Activated naive CD4-positive, alpha-beta T cell treated with anti-CD3 and anti-CD28 coated beads for 36 hours (primary cell): ENCODE measurements at regions not wholly inside any gene's neighbourhood (a gene's known extent, or its start where the extent isn't known, plus 50 kb on each side); places are given as distances from the start of the nearest gene placed in this dataset.

Experiments
- CTCF ChIA-PET: fragments of 350-600 bp; sonication (Branson Sonifier 250); formaldehyde crosslinking; loops from one replicate; lab custom pipeline; 2021; ENCODE audit warnings: antibody characterized with exemption; lab: Charles Lee
- DNase-seq: peaks from one replicate; pipeline ENCODE4 v3.0.0-alpha.2; 2020
- H3K27ac Mint-ChIP-seq: one replicate; pipeline ENCODE4 v1.8.0; 2021; ENCODE audit warnings: mild to moderate bottlenecking, mixed read lengths
- H3K27me3 Mint-ChIP-seq: one replicate; pipeline ENCODE4 v1.8.0; 2021; ENCODE audit warnings: low read depth, mixed read lengths
- H3K36me3 Mint-ChIP-seq: one replicate; pipeline ENCODE4 v1.8.0; 2021; ENCODE audit warnings: low read depth, mixed read lengths
- H3K4me1 Mint-ChIP-seq: one replicate; pipeline ENCODE4 v1.8.0; 2021; ENCODE audit warnings: low read depth, mixed read lengths
- H3K4me3 Mint-ChIP-seq: one replicate; pipeline ENCODE4 v1.8.0; 2021; ENCODE audit warnings: mild to moderate bottlenecking, moderate library complexity, mixed read lengths
- H3K9me3 Mint-ChIP-seq: one replicate; pipeline ENCODE4 v1.8.0; 2021; ENCODE audit warnings: mixed read lengths
- intact Hi-C: fragments of 100-400 bp; cut with micrococcal nuclease; formaldehyde crosslinking; loops from one replicate; pipeline ENCODE4 v1.15.1; 2023

DNA sequence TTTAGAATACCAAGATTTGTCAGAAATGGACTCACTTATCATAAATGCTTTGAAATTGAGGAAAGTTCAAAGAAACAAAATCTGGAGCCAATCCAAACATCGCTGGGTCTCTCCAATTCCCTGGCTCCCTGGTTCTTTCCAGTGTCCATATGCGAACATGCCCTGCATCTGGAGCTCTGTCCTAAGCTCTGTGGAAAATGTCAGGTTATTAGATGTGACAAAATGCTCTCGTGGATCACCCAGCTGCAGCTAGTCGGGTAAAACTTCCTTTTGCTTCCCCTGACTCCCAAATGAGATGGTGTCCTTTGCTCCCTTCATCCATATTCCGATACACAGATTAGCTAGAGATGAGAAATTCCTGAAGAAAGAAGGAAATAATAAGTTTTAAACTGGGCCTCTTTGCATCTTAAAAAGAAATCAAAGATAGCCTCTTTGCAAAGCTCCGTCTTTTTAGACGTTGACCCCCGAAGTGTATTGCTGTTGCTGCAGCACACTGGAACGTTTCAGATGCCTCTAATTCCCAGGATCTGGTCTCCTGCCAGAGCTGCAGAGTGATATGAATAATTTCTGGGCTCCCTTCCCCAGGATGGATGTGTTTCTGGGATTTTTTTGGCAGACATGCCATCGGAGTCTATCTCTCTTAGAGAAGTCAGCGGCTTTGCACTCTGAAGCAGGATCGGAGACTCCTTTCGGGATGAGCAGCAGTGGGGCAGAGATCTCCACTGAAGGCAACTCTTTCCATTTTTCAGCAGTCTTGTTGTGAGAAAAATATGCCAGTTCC, 102.9 kb downstream of the TEX26 start:
- Mint-ChIP-seq H3K9me3 (no peaks in the 10 kb centered on the region), H3K27ac (no peak overlapping the region), H3K27me3 (no peaks in the 10 kb centered on the region), H3K4me1 (peaks cover 17% of the 10 kb centered on the region), H3K36me3 (no peaks in the 10 kb centered on the region), H3K4me3 (no peak overlapping the region)
- CTCF ChIA-PET: interaction anchor here (0.9 kb wide), 1 partner anchor 9 kb away, joined by 3 read pairs; no protein-coding TSS in a partner anchor
- intact Hi-C loops: no loop called here
- no peak for DNase-seq

DNA sequence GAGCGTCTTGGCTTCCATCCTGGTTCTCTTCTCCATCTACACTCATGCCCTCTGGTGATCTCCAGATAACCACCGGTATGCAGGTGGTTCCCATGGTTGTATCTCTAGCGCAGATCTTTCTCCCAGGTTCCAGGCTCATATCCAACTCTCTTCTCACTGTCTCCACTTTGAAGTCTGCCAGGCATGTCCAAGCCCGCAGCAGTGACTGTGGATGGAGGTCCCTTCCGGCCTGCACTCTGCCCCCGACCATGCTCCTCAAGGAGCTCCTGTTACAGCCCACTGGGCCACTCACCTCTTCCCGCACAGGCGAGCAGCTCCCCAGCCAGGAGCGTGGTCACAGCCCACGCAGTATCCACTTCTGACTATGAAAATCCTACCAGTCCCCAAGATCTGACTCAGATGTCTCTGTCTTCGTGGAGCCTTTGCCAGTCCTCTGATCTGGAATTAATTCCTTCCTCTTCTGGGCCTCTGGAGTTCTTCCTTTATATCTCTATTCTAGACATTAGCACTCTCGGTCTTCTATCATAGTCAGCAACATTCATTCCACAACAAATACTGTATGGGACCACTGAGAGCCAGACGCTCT, 100.2 kb downstream of the TEX26 start:
- H3K27me3 Mint-ChIP-seq: no peaks in the 10 kb centered on the region
- H3K9me3 Mint-ChIP-seq: no peaks in the 10 kb centered on the region
- CTCF ChIA-PET: interaction anchor here (1.9 kb wide), 1 partner anchor 12 kb away, joined by 5 read pairs; no protein-coding TSS in a partner anchor
- no peak overlapping the region for H3K27ac Mint-ChIP-seq
- intact Hi-C loops: no loop called here
- no peaks in the 10 kb centered on the region for H3K36me3 Mint-ChIP-seq
- no peak for DNase-seq
- no peak overlapping the region for H3K4me3 Mint-ChIP-seq
- H3K4me1 Mint-ChIP-seq: no peaks in the 10 kb centered on the region

DNA sequence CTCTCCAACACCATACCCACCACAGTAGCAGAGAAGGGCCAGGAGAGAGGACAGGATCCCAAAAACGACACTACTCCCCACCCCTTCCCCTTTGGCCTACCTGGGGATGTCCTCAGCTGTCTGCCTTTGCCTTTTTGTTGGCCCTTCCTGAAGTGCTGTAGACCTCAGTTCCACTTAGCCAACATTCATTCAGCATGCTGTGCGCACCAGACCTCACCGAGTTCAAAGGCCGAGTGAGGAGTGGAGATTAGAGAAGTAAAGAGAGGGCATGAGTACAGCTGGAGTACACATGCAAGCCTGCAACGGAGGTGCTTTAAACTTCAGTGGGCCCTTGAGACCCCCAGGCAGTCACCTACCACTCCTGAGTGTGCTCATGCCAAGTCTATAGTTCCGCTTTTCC, 99.0 kb downstream of the TEX26 start:
- no peak for DNase-seq
- CTCF ChIA-PET: interaction anchor here (1.3 to 1.9 kb wide), 2 partner anchors 13 to 52 kb away, joined by 3 to 5 read pairs; no protein-coding TSS in a partner anchor
- Mint-ChIP-seq H3K27me3 (no peaks in the 10 kb centered on the region), H3K4me1 (no peaks in the 10 kb centered on the region), H3K36me3 (no peaks in the 10 kb centered on the region), H3K4me3 (no peak overlapping the region), H3K9me3 (no peaks in the 10 kb centered on the region), H3K27ac (no peak overlapping the region)
- intact Hi-C loops: no loop called here

DNA sequence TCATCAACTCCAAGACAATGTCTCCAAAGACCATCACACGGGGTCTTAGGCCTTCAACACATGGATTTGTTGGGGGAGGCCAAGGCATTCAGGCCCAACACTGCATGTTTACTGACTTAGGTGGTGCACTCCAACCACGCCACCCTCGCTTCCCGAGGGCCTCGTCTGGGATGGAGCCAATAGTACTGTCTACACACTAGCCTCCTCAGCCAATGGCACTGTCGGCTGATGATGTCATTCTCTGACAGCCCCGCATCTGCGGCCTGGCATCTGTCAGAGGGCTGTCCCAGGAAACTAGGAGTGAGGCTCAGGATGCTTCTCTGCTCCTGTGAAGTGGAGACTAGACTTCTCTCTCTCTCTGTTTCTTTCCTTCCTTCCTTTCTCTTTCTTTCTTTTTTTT, 96.6 kb downstream of the TEX26 start:
- CTCF ChIA-PET: interaction anchor here (0.7 kb wide), 1 partner anchor 185 kb away, joined by 3 read pairs; no protein-coding TSS in a partner anchor
- intact Hi-C loops: no loop called here
- H3K27me3 Mint-ChIP-seq: no peaks in the 10 kb centered on the region
- no peaks in the 10 kb centered on the region for H3K36me3 Mint-ChIP-seq
- no peak for DNase-seq
- no peaks in the 10 kb centered on the region for H3K4me1 Mint-ChIP-seq
- H3K4me3 Mint-ChIP-seq: no peak overlapping the region
- H3K9me3 Mint-ChIP-seq: no peaks in the 10 kb centered on the region
- H3K27ac Mint-ChIP-seq: no peak overlapping the region

DNA sequence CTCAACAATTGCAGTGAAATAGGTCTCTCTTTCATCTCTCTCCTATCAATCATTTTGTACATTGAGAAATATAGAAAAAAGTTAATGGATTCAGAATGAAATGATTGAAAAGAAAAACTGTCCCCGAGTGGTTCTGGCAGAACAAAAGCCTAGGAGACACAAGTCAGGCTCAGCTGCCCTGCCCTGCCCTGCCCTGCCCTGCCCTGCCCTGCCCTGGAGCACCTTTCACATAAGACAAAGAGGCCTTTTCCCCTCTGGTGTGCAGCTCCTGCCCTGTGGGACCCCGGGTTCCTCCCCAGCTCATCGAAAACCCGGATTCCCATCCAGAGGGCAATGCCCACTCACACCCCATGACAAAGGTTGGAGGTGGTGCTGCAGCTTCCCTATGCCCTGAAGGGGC, 94.7 kb downstream of the TEX26 start:
- Mint-ChIP-seq H3K4me1 (no peaks in the 10 kb centered on the region), H3K4me3 (no peak overlapping the region), H3K27ac (no peak overlapping the region), H3K36me3 (no peaks in the 10 kb centered on the region), H3K27me3 (no peaks in the 10 kb centered on the region), H3K9me3 (no peaks in the 10 kb centered on the region)
- DNase-seq: no peak
- CTCF ChIA-PET: interaction anchor here (2.1 kb wide), 1 partner anchor 17 kb away, joined by 7 read pairs; no protein-coding TSS in a partner anchor
- intact Hi-C loops: no loop called here
